PFSK-1 (cell line): ENCODE measurements at regions not wholly inside any gene's neighbourhood (a gene's known extent, or its start where the extent isn't known, plus 50 kb on each side); places are given as distances from the start of the nearest gene placed in this dataset.

Source experiments
- POLR2AphosphoS5 ChIP-seq: IDR thresholded peaks from 2 replicates; pipeline ENCODE4 v1.6.1; 2012; ENCODE audit warnings: low read depth, mild to moderate bottlenecking, control low read depth, low read length, moderate library complexity
- REST ChIP-seq, 2 experiments: IDR thresholded peaks; 2 replicates each; pipeline versions ENCODE4 v1.6.1 to v1.8.0; 2011 to 2012; ENCODE audit warnings: low read depth in 2 of 2, low read length in 2 of 2, control low read depth in 1 of 2, inconsistent platforms in 1 of 2, mild to moderate bottlenecking in 1 of 2, moderate library complexity in 1 of 2; ENCODE audit not compliant: insufficient read depth in 1 of 2
- SIN3A ChIP-seq: IDR thresholded peaks from 2 replicates; pipeline ENCODE4 v1.6.1; 2012; ENCODE audit warnings: mild to moderate bottlenecking, low read length, moderate library complexity, borderline replicate concordance; ENCODE audit not compliant: insufficient read depth
- TAF1 ChIP-seq: IDR thresholded peaks from 2 replicates; pipeline ENCODE4 v1.6.1; 2012; ENCODE audit warnings: low read length, control low read depth, borderline replicate concordance; ENCODE audit not compliant: insufficient read depth

- TF ChIP-seq REST (IDR thresholded peaks at IDR 0.05; ENCODE audit: insufficient read depth in 1 of 2, low read depth in 2 of 2, low read length in 2 of 2) (no peak), TAF1 (no peak), SIN3A (no peak), POLR2AphosphoS5 (no peak)
Observed at GRCh38 chr16:47979616-47980182, 176.1 kb downstream of the ABCC12 start.
